Activated CD4-positive, alpha-beta T cell treated with anti-CD3 and anti-CD28 coated beads, Interleukin-2, amount 50 U/mL, for 48 hours (primary cell): ENCODE measurements at regions not wholly inside any gene's neighbourhood (a gene's known extent, or its start where the extent isn't known, plus 50 kb on each side); places are given as distances from the start of the nearest gene placed in this dataset.

ENCODE experiments used
- DNase-seq, 2 experiments: peaks; one replicate each; pipeline ENCODE4 v3.0.0-alpha.2; 2020

DNA sequence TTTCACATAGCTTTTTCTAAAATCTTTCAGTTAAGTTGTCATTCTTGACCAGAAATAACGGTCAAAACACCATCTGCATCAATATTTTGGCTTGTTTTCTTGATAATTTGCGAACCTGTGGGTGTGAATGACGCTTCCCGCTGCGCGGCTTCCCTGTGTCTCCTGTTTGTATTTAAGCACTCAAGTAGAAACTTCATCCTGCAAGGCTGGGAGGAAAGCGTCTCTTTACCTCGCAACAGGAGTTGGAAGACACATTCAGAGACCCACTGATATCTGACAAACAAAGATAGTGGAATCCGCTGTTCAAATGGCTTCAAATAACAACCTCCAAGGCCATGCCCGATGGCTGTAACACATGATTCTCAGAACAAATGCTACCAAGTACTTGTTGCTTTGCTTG, 704.9 kb downstream of the DCDC2C start:
- DNase-seq: no peak

DNA sequence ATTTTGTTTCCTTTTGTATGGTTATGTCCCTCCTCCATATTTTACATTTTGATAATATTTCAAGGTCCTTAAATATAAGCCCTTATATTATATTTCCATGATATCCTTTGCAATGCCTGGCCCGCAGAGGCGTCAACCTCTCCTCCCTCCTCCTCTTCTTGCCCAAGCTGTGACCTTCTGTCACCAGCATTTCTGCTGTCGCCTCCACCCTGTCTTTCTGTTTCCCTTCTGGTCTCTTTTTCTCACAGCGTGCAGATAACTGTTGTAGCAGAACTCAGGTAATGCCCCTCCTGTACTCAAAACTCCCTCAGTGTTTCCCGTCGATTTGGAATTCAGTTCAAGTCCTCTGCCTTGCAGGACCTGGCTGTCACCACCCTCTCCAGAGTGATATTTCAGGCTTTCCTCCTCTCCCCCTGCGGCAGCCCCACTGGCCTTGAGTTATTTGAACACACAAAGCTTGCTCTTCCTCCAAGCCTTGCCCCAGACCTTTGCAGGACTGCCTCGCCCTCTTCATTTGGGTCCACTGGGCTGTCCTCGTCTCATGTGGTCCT, 709.3 kb downstream of the DCDC2C start:
- DNase-seq: no peak

DNA sequence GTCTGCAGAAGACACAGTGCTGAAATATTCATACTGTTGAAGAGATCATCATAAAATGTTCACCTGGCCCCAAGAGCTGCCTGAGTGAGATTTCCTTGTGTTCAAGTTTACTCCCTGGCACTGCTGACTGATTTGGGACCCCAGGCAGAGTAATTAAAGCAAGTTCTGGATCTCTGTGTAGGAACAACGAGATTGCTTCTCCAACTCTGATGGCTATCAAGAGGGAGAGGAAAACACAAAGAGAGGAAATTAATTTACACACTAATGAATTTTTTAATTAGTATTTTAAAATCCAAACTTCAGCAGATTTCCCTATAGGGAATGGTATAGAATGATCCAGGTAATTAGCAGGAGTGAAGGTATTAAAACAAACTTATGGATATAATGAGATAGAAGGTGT, 711.8 kb downstream of the DCDC2C start:
- no peak for DNase-seq

DNA sequence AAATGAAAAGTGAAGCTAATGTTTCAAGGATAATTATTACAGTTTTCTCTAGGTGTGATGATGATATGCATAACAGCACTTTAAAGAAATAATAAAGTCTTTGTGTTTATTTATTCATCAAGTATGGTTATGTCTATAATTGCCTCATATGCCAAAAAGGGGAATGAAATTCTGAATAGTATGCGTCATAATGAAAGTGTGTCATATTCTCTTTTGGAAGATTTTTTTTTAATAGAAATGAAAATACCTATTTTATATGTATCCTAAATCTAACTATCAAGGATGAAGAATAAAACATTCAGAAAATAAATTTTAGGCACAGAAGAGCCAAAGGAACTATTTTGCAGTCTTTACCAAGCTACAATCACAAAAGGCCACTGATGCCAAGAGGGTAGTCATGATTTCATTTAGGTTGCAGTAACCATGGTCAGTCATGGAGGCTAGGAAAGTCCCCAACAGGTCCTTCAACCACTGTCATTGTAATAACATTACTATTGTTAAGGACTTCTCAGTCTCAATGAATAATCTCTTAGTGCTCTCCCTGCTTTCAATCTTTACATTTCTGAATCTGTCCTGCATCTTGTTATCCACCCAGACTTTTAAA, 712.5 kb downstream of the DCDC2C start:
- no peak for DNase-seq

DNA sequence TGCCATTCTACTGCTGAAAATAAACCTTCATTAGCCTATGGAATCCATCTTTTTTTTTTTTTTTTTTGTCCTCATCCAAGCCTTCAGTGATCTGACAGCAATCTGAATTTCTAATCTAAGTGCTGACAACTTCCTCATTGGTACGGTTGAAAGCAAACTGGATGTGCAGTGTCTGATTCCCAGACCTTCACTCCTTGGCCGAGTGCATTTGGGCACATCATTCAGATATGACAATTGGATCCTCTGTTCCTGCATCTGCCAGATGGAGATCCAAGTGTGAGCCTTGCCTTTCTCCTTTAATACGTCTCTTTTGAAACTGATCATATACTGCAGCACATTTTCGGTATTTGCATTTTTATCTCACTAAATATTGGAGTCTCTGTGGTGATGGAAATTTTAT, 713.1 kb downstream of the DCDC2C start:
- no peak for DNase-seq

DNA sequence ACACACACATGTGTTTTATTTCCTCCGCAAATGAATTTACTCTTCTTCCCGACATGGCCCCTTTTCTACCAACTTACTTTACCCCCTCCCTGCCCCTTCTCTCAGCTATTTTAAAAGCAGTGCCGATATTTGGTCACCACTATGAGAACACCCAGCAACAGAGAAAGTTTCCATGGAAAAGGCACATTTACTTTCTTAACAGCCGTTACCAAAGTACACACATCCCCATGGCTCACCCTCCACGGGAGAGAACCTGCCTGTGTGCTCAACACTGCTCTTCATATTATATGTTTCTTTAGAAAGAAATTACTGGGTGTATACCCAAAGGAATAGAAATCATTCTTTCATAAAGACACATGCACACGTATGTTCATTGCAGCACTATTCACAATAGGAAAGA, 714.4 kb downstream of the DCDC2C start:
- DNase-seq: no peak

DNA sequence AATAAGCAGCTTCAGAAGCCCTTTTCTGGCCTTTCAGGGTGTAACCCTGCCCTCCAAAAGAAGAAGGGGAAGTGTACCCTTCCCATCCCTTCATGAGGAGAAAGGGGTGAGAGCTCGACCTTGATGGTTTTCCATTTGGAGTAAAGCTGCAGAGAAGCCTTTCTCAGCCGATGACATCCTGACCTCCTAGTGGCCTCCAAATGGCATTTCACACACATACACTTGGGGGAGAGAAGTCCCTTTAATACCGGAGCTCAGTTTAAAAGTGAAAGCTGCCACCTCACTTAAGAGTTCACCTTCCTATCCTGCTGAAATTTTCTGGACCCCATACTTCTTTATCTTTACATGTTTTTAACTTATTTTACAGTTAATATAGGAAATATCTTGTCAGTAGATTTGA, 716.7 kb downstream of the DCDC2C start:
- DNase-seq: no peak

DNA sequence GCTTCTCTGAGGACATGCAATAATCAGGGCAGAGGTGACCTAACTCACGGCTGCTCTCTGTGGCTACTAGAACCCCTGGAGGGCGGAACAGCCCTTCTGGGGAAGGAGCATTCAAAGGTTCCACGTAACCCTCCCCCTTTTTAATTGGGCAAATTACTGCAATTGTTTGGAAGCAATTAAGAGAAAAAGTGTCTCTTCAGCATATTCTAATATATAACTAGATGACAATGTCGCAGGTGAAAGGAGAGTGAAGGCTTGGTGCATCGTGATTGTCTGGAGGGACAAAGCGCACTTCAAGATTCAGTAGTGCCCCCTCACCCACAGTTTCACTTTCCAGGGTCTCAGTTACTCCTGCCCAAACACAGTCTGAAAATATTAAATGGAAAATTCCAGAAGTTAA, 720.8 kb downstream of the DCDC2C start:
- no peak for DNase-seq

DNA sequence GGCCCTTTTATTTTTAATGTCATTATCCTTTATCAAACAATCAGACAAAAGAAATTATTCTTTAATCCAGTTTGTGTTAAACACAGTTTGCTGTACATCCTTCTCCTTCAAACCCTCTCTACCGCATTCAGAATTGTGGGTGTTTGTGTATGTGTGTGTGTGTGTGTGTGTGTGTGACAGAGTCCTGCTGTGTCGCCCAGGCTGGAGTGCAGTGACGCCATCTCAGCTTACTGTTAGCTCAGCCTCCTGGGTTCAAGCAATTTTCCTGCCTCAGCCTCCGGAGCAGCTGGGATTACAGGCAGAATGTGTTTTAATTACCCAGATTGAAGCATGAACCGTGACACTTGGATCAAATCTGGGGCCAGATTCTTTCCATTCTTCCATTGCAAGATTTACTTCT, 723.7 kb downstream of the DCDC2C start:
- no peak for DNase-seq

DNA sequence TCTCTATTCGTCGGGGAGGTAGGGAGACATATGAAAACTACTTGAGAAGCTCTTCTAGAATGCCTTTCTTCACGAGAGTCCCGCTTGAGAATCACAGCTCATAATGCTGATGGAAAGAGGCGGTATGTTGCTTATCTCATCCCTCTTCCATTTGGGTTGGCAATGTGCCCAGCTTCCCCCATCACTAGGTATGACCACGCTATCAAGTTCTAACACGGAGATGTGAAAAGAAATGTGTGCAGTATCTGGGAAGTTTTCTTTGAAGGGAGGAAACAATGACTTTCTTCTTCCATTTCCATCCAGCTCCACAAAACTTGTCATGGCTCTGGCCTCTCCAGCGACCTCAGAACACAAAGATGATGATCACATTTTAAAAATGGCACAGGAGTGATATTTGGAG, 742.4 kb downstream of the DCDC2C start:
- DNase-seq: no peak

DNA sequence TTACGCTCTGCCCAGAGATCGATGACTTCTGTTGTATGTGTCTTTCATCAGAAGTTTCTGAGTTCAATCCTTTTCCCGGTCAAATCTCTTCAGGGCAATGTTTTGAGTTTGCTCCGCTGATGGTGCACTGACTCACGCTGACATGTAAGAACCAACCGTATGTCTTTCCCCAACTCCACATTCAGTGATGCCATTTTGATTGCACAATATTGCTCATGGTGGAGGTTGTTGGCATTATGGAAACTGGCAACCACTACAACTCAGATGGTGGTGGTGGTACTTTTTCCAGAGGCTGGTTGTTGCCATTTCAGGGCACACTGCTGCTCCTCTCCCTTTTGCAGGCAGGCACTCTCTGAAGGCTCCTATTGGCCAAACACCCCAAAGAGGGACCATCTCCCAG, 751.5 kb downstream of the DCDC2C start:
- DNase-seq: no peak

DNA sequence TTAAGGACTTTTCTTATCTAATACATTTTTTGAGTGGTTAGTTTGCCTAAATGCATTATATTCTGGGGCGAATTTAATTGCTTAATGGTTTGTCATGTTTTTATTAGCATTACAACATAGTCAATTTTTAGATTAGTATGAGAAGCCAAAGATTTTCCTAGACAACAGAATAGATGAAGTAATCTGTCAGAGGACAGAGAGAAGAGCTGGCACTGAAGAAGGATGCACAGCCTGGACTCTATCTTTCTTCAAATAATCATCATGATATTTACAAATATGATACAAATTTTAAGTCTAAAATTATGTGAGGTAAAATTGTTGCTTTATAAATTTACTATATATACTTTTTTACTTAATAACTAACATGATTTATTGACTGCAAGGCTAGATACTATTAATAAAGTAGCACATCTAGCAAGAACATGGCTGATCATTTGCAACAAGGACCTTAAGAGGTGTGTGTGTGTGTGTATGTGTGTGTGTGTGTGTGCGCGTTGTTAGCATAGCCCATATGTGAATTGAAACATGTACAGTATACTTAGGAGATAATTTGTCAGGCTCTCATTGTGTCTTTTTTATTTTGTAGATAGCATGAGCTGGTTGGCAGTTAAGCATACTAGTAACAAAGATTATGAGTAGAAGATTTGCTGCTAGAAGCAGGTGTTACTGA, 752.2 kb downstream of the DCDC2C start:
- no peak for DNase-seq

DNA sequence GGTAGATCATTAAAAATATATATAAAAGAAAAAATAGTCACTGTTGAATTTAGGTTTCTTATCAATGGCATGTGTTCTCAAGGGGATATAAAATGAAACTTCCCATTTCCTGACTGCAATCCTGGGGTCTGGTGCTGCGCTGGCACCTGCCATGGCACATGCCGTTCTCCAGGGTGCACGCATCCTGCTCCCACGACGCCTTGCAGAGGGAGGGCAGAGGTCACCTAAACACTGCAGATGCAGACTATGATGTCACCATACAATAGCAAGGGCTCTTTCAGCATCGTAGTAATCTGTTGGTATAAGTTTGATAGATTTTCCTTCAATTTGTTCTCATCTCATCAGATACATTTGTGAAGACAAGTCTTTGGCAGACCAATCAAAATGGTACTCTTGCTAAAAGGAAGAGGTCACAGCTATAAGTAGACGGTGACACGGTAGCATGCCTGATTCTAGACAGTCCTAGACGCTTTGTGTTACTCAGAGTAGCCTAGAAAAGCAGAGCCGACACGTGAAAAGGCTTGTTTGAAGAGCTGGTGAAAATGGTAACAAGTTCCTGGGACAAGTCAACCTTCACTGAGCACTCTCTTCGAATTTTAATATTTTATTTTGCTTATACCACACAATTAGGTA, 761.4 kb downstream of the DCDC2C start:
- no peak for DNase-seq

DNA sequence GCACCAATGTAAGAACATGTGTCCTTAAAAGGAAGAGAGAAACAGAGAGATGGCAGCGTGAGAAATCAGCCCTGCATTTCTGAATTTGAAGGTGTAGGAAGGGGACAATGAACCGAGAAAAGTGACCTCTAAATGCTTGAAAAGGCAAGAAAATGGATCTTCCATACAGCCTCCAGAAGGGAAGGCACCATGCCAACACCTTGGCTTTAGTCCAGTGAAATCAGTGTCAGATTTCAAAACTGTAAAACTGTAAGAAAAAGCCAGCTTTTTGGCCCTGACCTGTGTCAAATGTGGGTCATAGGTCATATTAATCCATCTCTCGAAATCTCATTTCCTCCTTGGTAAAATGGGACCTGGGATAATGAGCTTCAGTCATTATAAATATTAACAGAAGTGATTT, 762.3 kb downstream of the DCDC2C start:
- no peak for DNase-seq

DNA sequence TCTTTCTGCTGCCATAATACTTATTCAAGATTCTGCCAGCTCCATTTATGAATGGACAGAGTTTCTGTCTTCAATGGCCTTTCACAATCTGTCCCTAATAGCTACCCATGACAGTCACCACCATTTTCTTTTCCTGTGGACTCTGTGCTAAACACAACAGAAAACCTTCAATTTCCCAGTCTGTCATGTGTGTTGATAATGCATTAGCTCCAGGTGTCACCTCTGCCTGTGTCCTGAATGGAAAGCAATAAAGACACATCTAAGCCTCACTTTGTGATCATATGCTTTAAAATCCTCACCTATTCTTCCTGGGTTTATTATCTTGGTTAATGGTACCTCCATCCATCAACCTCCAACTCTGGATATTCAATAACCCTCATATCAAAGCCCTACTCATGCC, 772.2 kb downstream of the DCDC2C start:
- DNase-seq: no peak

DNA sequence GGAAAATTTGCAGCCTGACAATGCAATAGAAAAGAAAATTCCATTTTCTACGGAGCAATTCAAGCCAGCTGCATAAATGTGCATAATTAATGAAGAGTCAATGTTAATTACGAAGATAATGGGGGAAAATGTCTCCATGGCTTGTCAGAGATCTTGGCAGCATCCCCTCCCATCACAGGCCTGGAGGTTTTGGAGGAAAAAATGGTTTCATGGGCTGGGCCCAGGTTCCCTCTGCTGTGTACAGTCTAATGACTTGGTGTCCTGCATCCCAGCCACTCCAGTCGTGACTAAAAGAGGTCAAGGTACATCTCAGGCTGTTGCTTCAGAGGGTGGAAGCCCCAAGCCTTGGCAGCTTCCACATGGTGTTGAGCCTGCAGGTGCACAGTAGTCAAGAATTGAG, 779.7 kb downstream of the DCDC2C start:
- DNase-seq: no peak

DNA sequence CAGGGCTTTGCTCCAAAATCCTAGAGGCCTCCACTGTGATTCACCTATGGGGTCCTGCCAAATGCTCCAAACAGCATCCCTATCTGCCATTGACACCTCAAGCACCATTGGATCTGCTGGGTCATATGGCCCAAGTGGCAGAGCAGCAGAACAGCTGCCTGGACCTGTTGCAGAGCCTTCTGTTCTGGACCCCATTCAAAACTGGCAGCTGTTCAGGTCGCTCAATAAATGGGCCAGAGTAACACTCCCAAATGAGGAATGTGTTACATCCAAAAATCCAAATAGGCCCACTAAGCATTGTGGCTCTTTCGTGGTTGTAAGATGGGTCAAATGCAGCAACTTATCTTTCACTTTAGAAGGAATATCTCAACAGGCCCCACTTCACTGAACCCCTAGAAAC, 783.6 kb downstream of the DCDC2C start:
- no peak for DNase-seq

DNA sequence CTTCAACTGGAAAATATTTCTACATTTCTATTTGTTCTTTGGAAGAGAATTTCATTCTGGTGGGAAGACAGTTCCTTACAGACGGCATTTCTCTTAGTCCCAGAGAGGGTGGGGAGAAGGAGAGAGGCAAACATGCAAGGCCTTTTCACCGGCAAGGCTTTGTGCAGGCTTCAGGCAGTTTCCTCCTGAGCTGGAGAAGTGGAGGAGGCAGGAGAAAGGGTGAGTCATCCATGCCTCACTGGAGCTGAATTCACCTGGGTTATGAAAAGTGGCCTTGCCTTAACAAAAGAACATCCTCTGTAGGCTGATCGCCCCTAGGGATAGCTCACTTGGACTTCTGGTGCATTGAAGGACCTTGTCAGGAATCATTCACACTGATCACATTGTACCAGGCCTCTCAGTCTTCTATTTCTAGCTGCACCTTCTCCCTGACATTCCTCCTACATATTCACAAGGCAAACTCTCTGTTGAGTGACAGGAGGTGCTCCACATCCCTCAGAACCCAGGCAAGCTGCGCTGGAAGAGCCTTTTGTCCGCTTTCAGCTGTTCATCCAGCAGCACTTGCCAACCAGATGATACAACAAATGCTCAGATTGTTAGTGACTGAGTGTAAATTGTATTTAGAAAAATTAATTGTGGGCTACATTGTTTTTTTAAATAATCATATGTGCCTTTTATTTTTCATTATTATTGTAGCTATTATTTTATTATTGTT, 796.1 kb downstream of the DCDC2C start:
- no peak for DNase-seq

DNA sequence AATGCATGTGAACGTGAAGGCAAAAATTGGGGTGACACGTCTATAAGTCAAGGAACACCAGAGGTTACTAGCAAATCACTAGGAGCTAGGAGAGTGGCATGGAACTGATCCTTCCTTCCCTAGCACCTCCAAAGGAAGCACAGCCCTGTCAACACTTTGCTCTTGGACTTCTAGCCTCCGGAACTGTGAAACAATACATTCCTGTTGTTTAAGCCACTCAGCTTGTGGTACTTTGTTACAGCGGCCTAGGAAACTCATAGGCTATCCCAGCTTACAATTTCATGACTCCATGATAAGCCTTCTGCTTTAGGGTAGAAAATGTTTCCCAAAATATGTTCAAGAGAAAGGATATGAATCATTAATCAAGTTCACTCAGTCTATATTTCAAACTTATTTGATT, 798.1 kb downstream of the DCDC2C start:
- no peak for DNase-seq

DNA sequence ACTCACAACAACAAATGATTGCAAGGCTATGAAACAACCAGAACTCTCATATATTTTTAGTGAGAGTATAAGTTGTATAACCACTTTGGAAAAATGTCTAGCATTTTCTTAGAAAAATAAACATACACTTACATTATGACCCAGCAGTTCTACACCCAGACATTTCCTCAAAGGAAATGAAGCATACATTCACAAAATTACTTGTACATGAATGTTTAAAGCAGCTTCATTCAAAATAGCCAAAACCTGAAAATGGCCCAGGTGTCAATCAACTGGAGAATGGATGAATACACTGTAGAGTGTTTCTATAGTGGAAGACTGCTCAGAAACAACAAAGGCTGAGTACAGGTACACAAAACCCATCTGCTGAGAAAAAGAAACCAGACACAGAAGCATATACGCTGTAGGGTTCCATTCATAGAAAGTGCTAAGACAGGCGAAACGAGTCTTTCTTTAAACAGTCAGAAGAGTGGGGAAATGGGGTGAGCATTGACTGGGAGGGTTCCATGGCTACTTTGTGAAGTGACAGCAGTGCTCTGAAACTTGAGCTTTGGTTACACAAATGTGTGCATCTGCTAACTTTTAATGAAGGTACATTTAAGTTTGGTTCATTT, 799.0 kb downstream of the DCDC2C start:
- no peak for DNase-seq

DNA sequence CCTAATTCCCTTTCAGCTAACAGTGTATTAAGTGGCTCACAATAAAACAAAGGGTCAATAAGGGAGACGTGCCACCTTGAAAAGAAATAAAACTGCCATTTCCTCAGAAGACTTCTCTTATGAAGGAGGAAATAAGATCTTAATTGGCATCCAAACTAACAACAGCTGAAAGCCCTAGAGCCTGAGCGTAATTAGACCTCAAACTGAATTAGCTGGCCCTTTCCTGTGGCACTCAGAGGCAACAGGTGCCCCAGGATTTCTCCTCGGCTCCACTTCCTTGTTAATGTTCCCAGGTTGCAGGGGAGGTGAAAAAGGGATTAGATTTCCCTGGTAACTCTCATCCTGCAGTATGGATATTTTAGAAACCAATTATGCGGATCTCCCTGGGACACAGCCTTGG, 804.3 kb downstream of the DCDC2C start:
- DNase-seq: no peak

DNA sequence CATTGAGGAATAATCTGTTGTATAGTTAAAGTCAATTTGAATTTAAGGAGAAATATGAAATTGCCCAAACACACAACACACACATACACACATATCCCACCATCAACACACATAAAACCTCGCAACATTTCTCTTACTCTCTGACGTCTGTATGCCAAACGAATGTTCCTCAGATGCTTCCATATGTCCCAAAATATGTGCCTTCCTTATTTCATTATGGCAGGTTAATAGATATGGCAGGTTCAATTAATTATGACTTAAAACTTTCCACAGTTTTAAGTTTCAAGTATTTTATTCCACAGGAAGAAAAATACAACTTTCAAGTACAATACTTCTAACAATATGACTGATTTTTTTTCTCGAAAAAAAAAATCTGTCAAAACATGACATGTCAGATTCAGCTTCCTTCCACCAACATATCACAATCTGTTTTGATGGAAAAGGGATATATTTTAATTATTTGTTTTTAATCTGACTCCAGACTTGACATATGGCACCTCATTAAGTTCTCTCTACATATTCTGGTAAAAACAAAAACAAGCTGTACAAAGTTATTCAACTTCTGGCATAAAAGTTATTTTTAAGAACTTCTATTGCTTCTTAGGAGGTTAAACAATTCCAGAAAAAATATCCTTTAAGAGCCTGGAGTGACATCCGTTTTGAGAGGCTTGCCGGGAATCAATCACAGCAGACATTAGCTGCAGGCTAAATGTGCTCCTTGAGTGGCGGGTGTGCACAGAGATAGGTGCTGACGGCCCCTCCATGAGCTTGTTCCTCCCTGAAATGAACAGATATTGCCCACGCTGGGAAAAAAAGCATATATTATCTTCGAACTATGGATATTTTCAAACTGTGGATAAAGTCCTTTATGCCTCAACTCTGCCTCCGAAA, 812.7 kb downstream of the DCDC2C start:
- DNase-seq: no peak
